Esophagus muscularis mucosa (tissue), 4 donors: ENCODE measurements at regions not wholly inside any gene's neighbourhood (a gene's known extent, or its start where the extent isn't known, plus 50 kb on each side); places are given as distances from the start of the nearest gene placed in this dataset.

Experiments used
- CTCF ChIP-seq, 3 experiments: fragments of 200-600 bp in 2 of 3; fragments of 450-650 bp in 1 of 3; sonication (generic) in 2 of 3; IDR thresholded peaks; one replicate each; pipeline ENCODE4 v1.5.1; 2017 to 2019; ENCODE audit warnings: antibody characterized with exemption in 3 of 3, mild to moderate bottlenecking in 2 of 3, moderate library complexity in 1 of 3
- EP300 ChIP-seq: sonication (generic); formaldehyde crosslinking; IDR thresholded peaks from one replicate; pipeline ENCODE4 v1.6.1; 2017; ENCODE audit warnings: antibody characterized with exemption
- POLR2A ChIP-seq: fragments of 450-650 bp; IDR thresholded peaks from one replicate; pipeline ENCODE4 v1.6.1; 2017; ENCODE audit warnings: antibody characterized with exemption, moderate library complexity, mild to moderate bottlenecking, low read depth
- POLR2AphosphoS5 ChIP-seq, 2 donors: sonication (generic); formaldehyde crosslinking; IDR thresholded peaks; one replicate each; pipeline ENCODE4 v1.6.1; 2017; ENCODE audit warnings: antibody characterized with exemption in 2 of 2

GRCh38 chr10:33777223-33777622 is 442.8 kb upstream of the NRP1 start:
- TF ChIP-seq CTCF (IDR thresholded peaks at IDR 0.05) (no peak), POLR2A (no peak), POLR2AphosphoS5 (IDR thresholded peaks at IDR 0.05) (no peak), EP300 (no peak)
